Spleen (tissue), 7 donors: ENCODE measurements at regions not wholly inside any gene's neighbourhood (a gene's known extent, or its start where the extent isn't known, plus 50 kb on each side); places are given as distances from the start of the nearest gene placed in this dataset.

Source experiments
- CTCF ChIP-seq, 11 experiments: fragments of 200-600 bp in 7 of 11; fragments of 450-650 bp in 4 of 11; sonication (generic) in 4 of 11; IDR thresholded peaks in 8 of 11; conservative IDR thresholded peaks in 3 of 11; 1 replicate in 7 of 11; 2 replicates in 4 of 11; pipeline versions ENCODE4 v1.4.0 to v1.8.0; 2016 to 2021; ENCODE audit warnings: antibody characterized with exemption in 11 of 11, inconsistent platforms in 4 of 11, mild to moderate bottlenecking in 1 of 11
- POLR2AphosphoS5 ChIP-seq, 3 donors: sonication (generic); formaldehyde crosslinking; IDR thresholded peaks; one replicate each; pipeline ENCODE4 v1.5.1; 2017; ENCODE audit warnings: antibody characterized with exemption in 3 of 3
- donor health status: DM: no; HTN: no; CAD: no; lungs with moderate emphysema.
- donor health status: DM: no; HTN: no; CAD: no.
- donor health status: DM: no; HTN: no; CAD: no.

- TF ChIP-seq CTCF (IDR thresholded peaks at IDR 0.05 in 8 of 11, conservative IDR thresholded peaks at IDR 0.05 in 3 of 11) (no peak), POLR2AphosphoS5 (IDR thresholded peaks at IDR 0.05) (no peak)
Measured at GRCh38 chr10:36476399-36476798, 649.0 kb upstream of the ANKRD30A start.
